Adipocyte (in vitro differentiated cells): ENCODE measurements at regions not wholly inside any gene's neighbourhood (a gene's known extent, or its start where the extent isn't known, plus 50 kb on each side); places are given as distances from the start of the nearest gene placed in this dataset.

Experiments
- DNase-seq: peaks from one replicate; pipeline ENCODE4 v3.0.0-alpha.2; 2015; ENCODE audit warnings: low read depth
- H3K27me3 ChIP-seq: replicated peaks from 2 replicates; pipeline ENCODE4 v1.7.0; 2013; ENCODE audit warnings: mild to moderate bottlenecking, low read length, moderate library complexity; ENCODE audit not compliant: control insufficient read depth, insufficient read depth
- H3K36me3 ChIP-seq: 2 replicates; pipeline ENCODE4 v1.7.0; 2013; ENCODE audit warnings: low read length, mild to moderate bottlenecking, moderate library complexity; ENCODE audit not compliant: control insufficient read depth, insufficient read depth, severe bottlenecking
- H3K4me1 ChIP-seq: 2 replicates; pipeline ENCODE4 v1.7.0; 2013; ENCODE audit warnings: mild to moderate bottlenecking, low read length, moderate library complexity; ENCODE audit not compliant: control insufficient read depth, insufficient read depth
- H3K4me3 ChIP-seq: 2 replicates; pipeline ENCODE4 v1.7.0; 2013; ENCODE audit warnings: mild to moderate bottlenecking, low read length, moderate library complexity
- H3K9ac ChIP-seq: 2 replicates; pipeline ENCODE4 v1.7.0; 2013; ENCODE audit warnings: mild to moderate bottlenecking, low read length, moderate library complexity
- H3K9me3 ChIP-seq: 2 replicates; pipeline ENCODE4 v1.7.0; 2013; ENCODE audit warnings: mild to moderate bottlenecking, low read length, moderate library complexity; ENCODE audit not compliant: control insufficient read depth

DNA sequence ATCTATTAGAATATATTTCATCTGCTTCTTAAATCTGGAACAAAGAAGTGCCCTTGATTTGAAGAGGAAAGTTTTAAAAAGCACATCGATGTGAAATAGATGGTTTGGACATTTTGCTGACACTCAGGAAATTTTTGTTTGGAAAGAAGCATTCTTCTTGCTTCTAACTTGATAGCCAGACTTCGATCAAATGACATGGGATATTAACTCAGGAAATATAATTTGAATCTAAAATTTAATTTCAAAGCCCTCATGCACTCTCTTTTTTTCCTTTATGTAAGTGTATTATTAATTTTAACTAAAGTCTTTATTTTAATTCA is 761.2 kb downstream of the VGLL3 start:
- Histone ChIP-seq H3K4me1 (no peaks in the 10 kb centered on the region), H3K9ac (no peak overlapping the region), H3K36me3 (no peaks in the 10 kb centered on the region), H3K4me3 (no peak overlapping the region), H3K9me3 (no peaks in the 10 kb centered on the region), H3K27me3 (peaks cover 10% of the 10 kb centered on the region)
- DNase-seq: no peak

DNA sequence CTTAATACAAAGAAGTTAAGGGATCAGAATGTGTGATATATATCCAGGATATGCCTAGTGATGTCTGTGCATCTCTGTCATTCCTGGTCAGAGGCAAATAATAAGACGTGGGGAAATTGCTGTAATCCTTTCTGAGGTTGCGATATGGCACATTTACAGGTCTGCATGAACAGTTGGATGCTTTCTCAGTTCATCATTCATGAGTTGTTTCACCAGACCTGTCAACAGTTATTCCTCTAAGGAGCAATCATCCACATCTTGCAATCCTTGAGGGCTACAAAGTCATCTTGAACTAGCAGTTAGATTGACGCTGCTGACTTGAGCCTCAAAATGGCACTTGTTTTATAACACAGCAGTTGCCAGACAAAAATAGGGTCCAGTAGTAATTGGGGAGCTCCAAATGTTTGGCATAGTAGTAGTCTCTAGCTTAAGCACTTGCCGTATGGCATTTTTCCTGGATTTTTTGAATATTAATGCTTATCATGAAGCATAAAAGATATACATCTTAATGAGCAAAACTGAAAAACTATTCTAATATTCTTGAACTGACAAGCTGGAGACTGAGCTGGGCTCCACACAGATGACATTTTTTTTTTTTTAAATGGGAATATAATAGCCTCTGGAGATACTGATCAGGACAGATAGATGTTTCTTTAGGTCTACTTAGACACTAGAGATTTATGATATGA is 761.7 kb downstream of the VGLL3 start:
- no peaks in the 10 kb centered on the region for H3K36me3 ChIP-seq
- H3K4me1 ChIP-seq: no peaks in the 10 kb centered on the region
- no peak overlapping the region for H3K9ac ChIP-seq
- peaks cover 10% of the 10 kb centered on the region for H3K27me3 ChIP-seq
- DNase-seq: no peak
- H3K4me3 ChIP-seq: no peak overlapping the region
- no peaks in the 10 kb centered on the region for H3K9me3 ChIP-seq

- Histone ChIP-seq H3K27me3 (peaks cover 10% of the 10 kb centered on the region), H3K4me3 (no peak overlapping the region), H3K36me3 (no peaks in the 10 kb centered on the region), H3K9me3 (no peaks in the 10 kb centered on the region), H3K9ac (no peak overlapping the region), H3K4me1 (no peaks in the 10 kb centered on the region)
- no peak for DNase-seq
Measured at GRCh38 chr3:86228101-86228500, 762.8 kb downstream of the VGLL3 start.

DNA sequence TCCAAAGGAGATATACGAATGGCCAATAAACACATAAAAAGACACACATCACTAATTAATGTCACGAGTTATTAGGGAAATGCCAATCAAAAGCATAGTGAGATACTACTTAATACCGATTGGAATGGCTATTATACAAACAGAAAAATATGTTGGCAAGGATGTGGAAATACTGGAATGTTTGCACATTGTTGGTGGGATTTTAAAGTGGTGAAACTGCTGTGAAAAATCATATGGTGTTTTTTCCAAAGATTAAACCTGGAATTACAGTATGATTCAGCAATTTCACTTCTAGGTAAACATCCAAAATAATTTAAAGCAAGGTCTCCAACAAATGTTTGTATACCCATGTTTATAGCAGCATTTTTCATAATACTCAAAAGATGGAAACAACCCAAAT is 765.5 kb downstream of the VGLL3 start:
- Histone ChIP-seq H3K27me3 (peaks cover 10% of the 10 kb centered on the region), H3K4me1 (no peaks in the 10 kb centered on the region), H3K36me3 (no peaks in the 10 kb centered on the region), H3K4me3 (no peak overlapping the region), H3K9me3 (peaks cover 6% of the 10 kb centered on the region), H3K9ac (no peak overlapping the region)
- no peak for DNase-seq

- H3K9me3 ChIP-seq: peaks cover 6% of the 10 kb centered on the region
- H3K4me3 ChIP-seq: no peak overlapping the region
- no peak overlapping the region for H3K9ac ChIP-seq
- H3K4me1 ChIP-seq: no peaks in the 10 kb centered on the region
- no peaks in the 10 kb centered on the region for H3K27me3 ChIP-seq
- DNase-seq: no peak
- H3K36me3 ChIP-seq: no peaks in the 10 kb centered on the region
Measured at GRCh38 chr3:86221601-86222000, 769.3 kb downstream of the VGLL3 start.

DNA sequence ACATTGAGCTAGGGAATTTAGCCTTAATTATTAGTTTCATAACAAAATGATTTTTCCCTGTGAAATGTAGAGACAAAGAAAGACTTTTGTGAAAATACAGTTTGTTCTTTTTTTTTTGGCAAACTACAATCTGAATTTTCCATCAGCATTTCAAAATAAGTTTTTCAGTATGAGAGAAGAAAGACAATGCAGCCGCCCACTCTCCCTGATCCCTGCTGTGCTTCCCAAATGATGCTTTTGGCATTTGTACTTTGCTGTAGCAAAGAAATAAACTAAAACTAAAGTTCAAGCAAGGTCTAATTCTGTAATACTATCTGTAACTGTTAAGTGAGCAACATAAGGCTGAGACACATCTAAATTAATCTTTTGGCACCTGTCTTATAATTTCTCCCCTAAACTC is 782.2 kb downstream of the VGLL3 start:
- Histone ChIP-seq H3K27me3 (no peaks in the 10 kb centered on the region), H3K9ac (no peak overlapping the region), H3K4me1 (no peaks in the 10 kb centered on the region), H3K4me3 (no peak overlapping the region), H3K9me3 (no peaks in the 10 kb centered on the region), H3K36me3 (no peaks in the 10 kb centered on the region)
- DNase-seq: no peak

DNA sequence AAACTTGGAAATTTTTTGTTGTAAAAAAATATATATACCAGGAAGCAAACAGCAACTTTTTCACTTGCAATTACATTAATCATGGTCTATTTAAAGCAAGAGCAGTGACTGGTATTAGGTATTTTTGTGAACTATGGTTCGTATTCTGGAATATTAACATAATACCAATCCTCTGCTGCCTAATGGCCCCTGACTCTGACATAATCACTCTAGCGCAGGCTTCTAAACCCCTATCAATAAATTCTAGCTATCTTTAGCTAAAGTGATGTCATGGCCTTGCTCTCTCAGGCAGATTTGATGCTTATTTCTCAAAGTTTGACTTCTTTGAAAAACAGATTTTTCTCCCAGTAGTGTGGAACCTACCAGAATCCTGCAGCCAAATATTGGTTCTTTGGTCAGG is 808.3 kb downstream of the VGLL3 start:
- no peaks in the 10 kb centered on the region for H3K9me3 ChIP-seq
- DNase-seq: no peak
- no peak overlapping the region for H3K4me3 ChIP-seq
- H3K27me3 ChIP-seq: no peaks in the 10 kb centered on the region
- no peaks in the 10 kb centered on the region for H3K4me1 ChIP-seq
- no peak overlapping the region for H3K9ac ChIP-seq
- H3K36me3 ChIP-seq: no peaks in the 10 kb centered on the region

DNA sequence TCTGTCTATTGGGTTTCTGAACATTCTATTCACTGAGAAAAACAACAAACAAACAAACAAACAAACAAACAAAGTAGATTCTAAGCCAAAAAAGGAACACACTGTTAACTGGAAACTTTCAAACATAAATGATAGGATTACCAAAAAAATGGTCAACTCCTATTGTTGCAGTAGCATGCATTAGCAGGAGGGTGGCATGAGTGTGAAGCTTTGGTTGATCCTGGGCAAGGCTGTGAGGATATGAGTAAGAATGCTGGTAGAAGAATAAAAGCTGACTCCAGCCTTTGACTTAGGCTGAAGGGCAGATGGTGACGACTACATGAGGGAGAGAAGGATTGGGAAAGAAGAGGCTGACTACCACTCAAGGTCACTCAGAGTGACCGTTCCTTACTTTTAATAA is 810.3 kb downstream of the VGLL3 start:
- no peak for DNase-seq
- no peaks in the 10 kb centered on the region for H3K27me3 ChIP-seq

GRCh38 chr3:86178095-86178494 is 812.9 kb downstream of the VGLL3 start:
- Histone ChIP-seq H3K4me3 (no peak overlapping the region), H3K9me3 (no peaks in the 10 kb centered on the region), H3K27me3 (no peaks in the 10 kb centered on the region), H3K4me1 (no peaks in the 10 kb centered on the region), H3K36me3 (no peaks in the 10 kb centered on the region), H3K9ac (no peak overlapping the region)
- DNase-seq: no peak

More for the DNA sequence above, 810.3 kb downstream of the VGLL3 start:
- Histone ChIP-seq H3K36me3 (no peaks in the 10 kb centered on the region), H3K4me3 (no peak overlapping the region), H3K4me1 (no peaks in the 10 kb centered on the region), H3K9ac (no peak overlapping the region), H3K9me3 (no peaks in the 10 kb centered on the region)

DNA sequence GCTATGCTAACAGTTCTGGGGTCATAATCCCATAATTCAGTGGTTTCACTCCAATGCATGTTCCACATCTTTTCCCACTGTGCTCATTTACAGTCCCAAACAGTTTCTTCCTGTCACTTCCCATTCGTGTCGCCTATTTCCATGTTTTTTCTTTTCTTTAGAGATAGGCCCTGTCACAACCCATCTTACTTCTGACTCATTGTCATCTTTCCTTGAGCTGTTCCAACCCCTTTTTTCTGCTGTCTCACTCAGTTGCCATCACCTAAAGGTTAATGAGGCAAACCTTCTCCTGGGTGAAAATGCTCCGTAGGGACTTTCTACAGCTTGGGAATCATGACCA is 814.5 kb downstream of the VGLL3 start:
- Histone ChIP-seq H3K4me1 (no peaks in the 10 kb centered on the region), H3K4me3 (no peak overlapping the region), H3K27me3 (no peaks in the 10 kb centered on the region), H3K9ac (no peak overlapping the region), H3K36me3 (no peaks in the 10 kb centered on the region), H3K9me3 (no peaks in the 10 kb centered on the region)
- no peak for DNase-seq

DNA sequence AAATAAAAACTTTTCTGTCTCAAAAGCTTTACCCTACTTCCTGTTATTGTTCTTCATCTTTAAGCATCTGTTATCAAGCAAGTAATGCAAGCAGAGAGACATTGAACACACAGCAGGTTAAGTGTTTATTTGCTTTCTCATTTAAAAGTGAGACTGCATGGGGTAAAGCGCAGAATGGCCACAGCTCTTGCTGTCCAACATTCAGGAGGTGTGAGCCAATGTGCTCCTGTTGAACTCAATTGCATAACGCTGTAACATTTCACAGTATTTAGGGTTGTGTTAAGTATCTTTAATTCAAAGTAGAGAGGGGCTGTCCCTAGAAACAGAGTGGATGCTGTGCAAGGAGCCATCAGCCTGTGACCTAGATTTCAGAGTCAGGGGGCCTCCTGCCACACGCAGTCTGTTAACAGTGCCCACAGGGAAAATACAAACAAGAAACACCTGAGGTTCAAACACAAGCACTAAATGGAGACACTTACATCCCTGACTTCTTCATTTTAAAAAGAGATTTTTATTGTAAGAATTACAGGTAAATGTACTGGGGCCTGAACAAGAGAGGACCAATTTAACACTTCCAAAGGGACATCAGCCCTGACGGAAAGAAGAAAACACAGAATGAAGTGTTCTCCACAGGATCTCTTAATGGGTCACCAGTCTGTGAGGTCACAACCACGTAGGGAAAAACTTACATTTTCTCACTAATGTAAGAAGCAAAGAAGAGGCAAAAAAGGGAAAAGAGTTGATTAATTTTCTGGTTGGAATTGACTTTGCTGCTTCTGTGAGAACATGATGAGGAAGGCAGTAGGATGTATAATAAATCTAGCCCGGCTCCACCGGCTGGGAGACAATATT is 815.1 kb downstream of the VGLL3 start:
- Histone ChIP-seq H3K9me3 (no peaks in the 10 kb centered on the region), H3K9ac (no peak overlapping the region), H3K27me3 (no peaks in the 10 kb centered on the region), H3K4me1 (no peaks in the 10 kb centered on the region), H3K36me3 (no peaks in the 10 kb centered on the region), H3K4me3 (no peak overlapping the region)
- DNase-seq: no peak
